NB4 (cell line): ENCODE measurements at regions not wholly inside any gene's neighbourhood (a gene's known extent, or its start where the extent isn't known, plus 50 kb on each side); places are given as distances from the start of the nearest gene placed in this dataset.

Source experiments
- CTCF ChIP-seq: IDR thresholded peaks from one replicate; pipeline ENCODE4 v1.5.1; 2012; ENCODE audit warnings: low read depth, low read length
- MAX ChIP-seq: IDR thresholded peaks from 2 replicates; pipeline ENCODE4 v1.6.1; 2011; ENCODE audit warnings: low read depth, low read length
- POLR2A ChIP-seq: IDR thresholded peaks from 2 replicates; pipeline ENCODE4 v1.6.1; 2011; ENCODE audit warnings: mild to moderate bottlenecking; ENCODE audit not compliant: insufficient read length; ENCODE audit errors: extremely low read depth

GRCh38 chrX:97850911-97851310 is 967.2 kb downstream of the RPA4 start:
- no peak for TF ChIP-seq CTCF
- TF ChIP-seq MAX, result no peak
- TF ChIP-seq POLR2A, result no peak
